Neuronal stem cell (in vitro differentiated cells): ENCODE measurements at regions not wholly inside any gene's neighbourhood (a gene's known extent, or its start where the extent isn't known, plus 50 kb on each side); places are given as distances from the start of the nearest gene placed in this dataset.

ENCODE experiments used
- DNase-seq: peaks from one replicate; pipeline ENCODE4 v3.0.0-alpha.2; 2013; ENCODE audit warnings: low spot score
- H2AFZ ChIP-seq: one replicate; pipeline ENCODE4 v1.6.1; 2013; ENCODE audit warnings: mild to moderate bottlenecking, low read length, inconsistent platforms
- H2AK5ac ChIP-seq: 2 replicates; pipeline ENCODE4 v1.6.1; 2013; ENCODE audit warnings: low read depth, mild to moderate bottlenecking, inconsistent platforms, low read length, moderate library complexity, mixed read lengths
- H2BK120ac ChIP-seq: 2 replicates; pipeline ENCODE4 v1.6.1; 2013; ENCODE audit warnings: low read depth, mild to moderate bottlenecking, inconsistent platforms, low read length, moderate library complexity, mixed read lengths
- H2BK12ac ChIP-seq: one replicate; pipeline ENCODE4 v1.6.1; 2013; ENCODE audit warnings: low read length, inconsistent platforms
- H2BK15ac ChIP-seq: 2 replicates; pipeline ENCODE4 v1.6.1; 2013; ENCODE audit warnings: mild to moderate bottlenecking, low read length, inconsistent platforms, mixed read lengths
- H2BK5ac ChIP-seq: one replicate; pipeline ENCODE4 v1.6.1; 2013; ENCODE audit warnings: inconsistent platforms, mild to moderate bottlenecking, low read length, moderate library complexity
- H3K14ac ChIP-seq: one replicate; pipeline ENCODE4 v1.6.1; 2013; ENCODE audit warnings: low read length, inconsistent platforms
- H3K18ac ChIP-seq: 2 replicates; pipeline ENCODE4 v1.6.1; 2013; ENCODE audit warnings: low read length, inconsistent platforms
- H3K23ac ChIP-seq: 2 replicates; pipeline ENCODE4 v1.6.1; 2013; ENCODE audit warnings: low read depth, mild to moderate bottlenecking, mixed read lengths, low read length, inconsistent platforms; ENCODE audit not compliant: poor library complexity
- H3K27ac ChIP-seq: replicated peaks from 3 replicates; pipeline ENCODE4 v1.5.1; 2013; ENCODE audit warnings: low read length, inconsistent platforms
- H3K27me3 ChIP-seq, 3 experiments: 2 replicates each; pipeline ENCODE4 v1.6.1; 2013; ENCODE audit warnings: low read length in 3 of 3, mild to moderate bottlenecking in 2 of 3, inconsistent platforms in 1 of 3, low read depth in 1 of 3, mixed read lengths in 1 of 3, moderate library complexity in 1 of 3; ENCODE audit not compliant: control insufficient read depth in 3 of 3, insufficient read depth in 3 of 3
- H3K36me3 ChIP-seq, 2 donors: replicated peaks in 1 of 2; 2 replicates each; pipeline ENCODE4 v1.6.1; 2013; ENCODE audit warnings: low read length in 2 of 2; ENCODE audit not compliant: control insufficient read depth in 2 of 2, insufficient read depth in 2 of 2
- H3K4ac ChIP-seq: 2 replicates; pipeline ENCODE4 v1.6.1; 2013; ENCODE audit warnings: inconsistent platforms, mild to moderate bottlenecking, low read length, moderate library complexity
- H3K4me1 ChIP-seq, 2 donors: 1 replicate in 1 of 2; 2 replicates in 1 of 2; pipeline ENCODE4 v1.6.1; 2013; ENCODE audit warnings: low read length in 2 of 2, low read depth in 1 of 2; ENCODE audit not compliant: control insufficient read depth in 2 of 2, insufficient read depth in 1 of 2
- H3K4me2 ChIP-seq: one replicate; pipeline ENCODE4 v1.6.1; 2013; ENCODE audit warnings: mild to moderate bottlenecking, low read length, inconsistent platforms; ENCODE audit not compliant: insufficient read depth, poor library complexity, severe bottlenecking
- H3K4me3 ChIP-seq, 2 donors: 2 replicates each; pipeline ENCODE4 v1.5.1; 2013; ENCODE audit warnings: low read length in 2 of 2, mild to moderate bottlenecking in 2 of 2, inconsistent platforms in 1 of 2, moderate library complexity in 1 of 2
- H3K79me1 ChIP-seq: one replicate; pipeline ENCODE4 v1.6.1; 2013; ENCODE audit warnings: low read depth, mild to moderate bottlenecking, inconsistent platforms, low read length, moderate library complexity
- H3K9ac ChIP-seq: one replicate; pipeline ENCODE4 v1.6.1; 2013; ENCODE audit warnings: mild to moderate bottlenecking, low read depth, low read length, inconsistent platforms; ENCODE audit not compliant: poor library complexity
- H3K9me3 ChIP-seq, 2 donors: replicated peaks in 1 of 2; 2 replicates each; pipeline versions ENCODE3 to v1.6.1; 2013; ENCODE audit warnings: low read length in 2 of 2, mild to moderate bottlenecking in 2 of 2, inconsistent platforms in 1 of 2, low read depth in 1 of 2, mixed read lengths in 1 of 2, moderate library complexity in 1 of 2; ENCODE audit not compliant: control insufficient read depth in 2 of 2, insufficient read depth in 1 of 2
- H4K8ac ChIP-seq: one replicate; pipeline ENCODE4 v1.6.1; 2013; ENCODE audit warnings: low read depth, mild to moderate bottlenecking, inconsistent platforms, low read length, moderate library complexity
- H4K91ac ChIP-seq: one replicate; pipeline ENCODE4 v1.6.1; 2013; ENCODE audit warnings: low read length, low read depth, mild to moderate bottlenecking, inconsistent platforms; ENCODE audit not compliant: poor library complexity
- WGBS, 2 donors: extraction: QIAGEN DNeasy Blood & Tissue Kit; methylation state at CpG; one replicate each; pipeline ENCODE4 v1.1.7; 2013; ENCODE audit warnings: missing lambda C conversion rate in 2 of 2, mixed read lengths in 1 of 2; ENCODE audit not compliant: insufficient read length in 2 of 2, insufficient replicate concordance in 1 of 2; ENCODE audit errors: extremely low coverage in 2 of 2; 5-methylcytosine and 5-hydroxymethylcytosine counted together

DNA sequence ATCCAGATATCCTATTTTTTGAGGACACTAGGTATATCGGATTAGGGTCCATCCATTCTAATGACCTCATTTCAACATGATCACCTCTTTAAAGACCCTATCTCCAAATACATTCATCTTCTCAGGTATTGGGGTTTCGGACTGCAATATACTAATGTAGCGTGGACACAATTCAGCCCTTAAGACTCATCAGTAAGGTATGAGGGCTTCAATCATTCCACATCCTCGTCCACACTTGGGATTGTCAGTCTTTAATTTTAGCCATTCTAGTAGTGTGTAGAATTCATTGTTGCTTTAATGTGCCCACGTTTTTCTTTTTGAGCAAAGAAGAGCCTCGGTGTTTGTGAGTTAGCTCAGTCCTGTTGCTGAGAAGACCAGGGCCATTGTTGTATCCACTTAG is 177.0 kb upstream of the TBX3 start:
- no peak overlapping the region for H2BK12ac ChIP-seq
- H3K27ac ChIP-seq, result no peak overlapping the region
- no peak overlapping the region for H3K18ac ChIP-seq
- H3K14ac ChIP-seq, result no peak overlapping the region
- no peaks in the 10 kb centered on the region for H3K27me3 ChIP-seq
- H3K36me3 ChIP-seq, result no peaks in the 10 kb centered on the region
- no peak for DNase-seq
- H3K4me2 ChIP-seq, result no peak overlapping the region
- H2AK5ac ChIP-seq, result no peak overlapping the region
- no peak overlapping the region for H2BK5ac ChIP-seq
- H2AFZ ChIP-seq, result no peak overlapping the region
- no peak overlapping the region for H4K91ac ChIP-seq
- H3K4me3 ChIP-seq, result no peak overlapping the region
- no peak overlapping the region for H2BK120ac ChIP-seq
- no peaks in the 10 kb centered on the region for H3K79me1 ChIP-seq
- H3K4me1 ChIP-seq, result peaks cover 0 to 6% of the 10 kb centered on the region in 2 donors
- H3K9me3 ChIP-seq, result no peaks in the 10 kb centered on the region
- H4K8ac ChIP-seq, result no peak overlapping the region
- H2BK15ac ChIP-seq, result no peak overlapping the region
- no peak overlapping the region for H3K9ac ChIP-seq
- H3K23ac ChIP-seq, result no peak overlapping the region
- WGBS, 2 donors, result no CpG with 5 or more reads among the region's 6 CpGs
- no peak overlapping the region for H3K4ac ChIP-seq

DNA sequence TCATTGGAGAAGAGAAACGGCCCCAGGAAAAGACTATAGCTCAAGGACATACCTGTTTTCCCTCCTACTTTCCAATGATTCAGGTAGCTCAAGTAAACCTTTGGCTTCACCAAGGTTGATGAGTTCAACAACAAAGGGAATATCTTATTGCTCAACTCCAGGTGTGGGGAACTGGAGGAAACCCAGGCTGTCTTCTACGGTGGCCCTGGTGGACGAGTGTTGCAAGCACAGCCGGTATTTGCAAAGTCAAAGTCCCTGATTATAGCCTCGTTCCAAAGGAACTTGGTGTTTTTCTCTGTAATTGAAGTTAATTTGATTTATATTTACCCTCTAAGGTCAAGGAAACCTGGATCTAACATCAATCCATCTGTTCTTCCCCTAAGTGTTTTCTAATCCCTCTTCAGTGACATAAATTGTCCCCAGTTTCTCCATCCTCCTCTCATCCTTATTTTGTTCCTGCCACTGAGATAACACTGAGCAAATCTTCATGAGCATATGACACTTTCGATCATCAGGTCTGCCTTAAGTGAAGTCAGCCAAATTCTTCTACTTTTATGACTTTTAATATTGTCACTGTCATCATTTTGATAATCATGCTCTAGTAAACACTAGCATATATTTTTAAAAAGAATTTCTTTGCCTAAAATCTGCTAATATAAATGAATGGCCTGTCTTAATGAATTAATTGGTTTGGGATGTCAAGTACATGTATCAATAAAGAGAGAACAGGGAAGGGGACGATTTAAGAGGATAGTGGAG is 174.6 kb upstream of the TBX3 start:
- H3K4me1 ChIP-seq, result no peaks in the 10 kb centered on the region
- H2AK5ac ChIP-seq, result no peak overlapping the region
- H4K8ac ChIP-seq, result no peak overlapping the region
- no peak overlapping the region for H2BK120ac ChIP-seq
- no peak overlapping the region for H2BK5ac ChIP-seq
- no peaks in the 10 kb centered on the region for H3K27me3 ChIP-seq
- no peak overlapping the region for H4K91ac ChIP-seq
- H3K36me3 ChIP-seq, result no peaks in the 10 kb centered on the region
- no peak overlapping the region for H3K27ac ChIP-seq
- WGBS, 2 donors, result no CpG with 5 or more reads among the region's 7 CpGs
- no peak overlapping the region for H3K18ac ChIP-seq
- H3K79me1 ChIP-seq, result no peaks in the 10 kb centered on the region
- no peak overlapping the region for H3K9ac ChIP-seq
- no peak overlapping the region for H3K4ac ChIP-seq
- no peak overlapping the region for H3K14ac ChIP-seq
- H2BK15ac ChIP-seq, result no peak overlapping the region
- H2BK12ac ChIP-seq, result no peak overlapping the region
- H3K9me3 ChIP-seq, result no peaks in the 10 kb centered on the region
- no peak overlapping the region for H3K4me3 ChIP-seq
- no peak overlapping the region for H3K4me2 ChIP-seq
- no peak overlapping the region for H3K23ac ChIP-seq
- no peak for DNase-seq
- H2AFZ ChIP-seq, result no peak overlapping the region

DNA sequence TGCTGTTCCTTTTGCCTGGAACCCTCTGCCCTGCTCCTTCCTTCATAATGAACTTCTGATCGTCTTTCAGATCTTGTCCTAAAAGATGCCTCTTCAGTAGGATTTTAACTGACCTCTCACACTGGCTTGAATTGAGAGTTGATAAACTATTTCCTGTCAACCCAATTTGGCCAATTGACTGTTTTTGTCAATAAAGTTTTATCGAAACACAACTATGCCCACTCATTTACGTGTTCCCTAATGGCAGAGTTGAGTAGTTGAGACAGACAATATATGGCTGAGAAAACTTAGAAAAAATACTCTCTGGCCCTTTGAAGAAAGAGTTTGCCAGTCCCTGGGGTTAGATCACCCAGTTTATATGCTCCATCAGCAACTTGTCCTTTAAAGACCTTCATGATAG is 171.7 kb upstream of the TBX3 start:
- Histone ChIP-seq H3K27me3 (no peaks in the 10 kb centered on the region), H3K9me3 (no peaks in the 10 kb centered on the region), H3K4me1 (no peaks in the 10 kb centered on the region), H3K9ac (no peak overlapping the region), H3K79me1 (no peaks in the 10 kb centered on the region), H3K4ac (no peak overlapping the region), H3K14ac (no peak overlapping the region), H3K4me2 (no peak overlapping the region), H2BK120ac (no peak overlapping the region), H3K27ac (no peak overlapping the region), H2BK12ac (no peak overlapping the region), H2BK15ac (no peak overlapping the region), H2BK5ac (no peak overlapping the region), H3K4me3 (no peak overlapping the region), H4K91ac (no peak overlapping the region), H4K8ac (no peak overlapping the region), H3K36me3 (no peaks in the 10 kb centered on the region), H3K18ac (no peak overlapping the region), H2AFZ (no peak overlapping the region), H3K23ac (no peak overlapping the region), H2AK5ac (no peak overlapping the region)
- WGBS, 2 donors, result no CpG with 5 or more reads among the region's 3 CpGs
- DNase-seq, result no peak

DNA sequence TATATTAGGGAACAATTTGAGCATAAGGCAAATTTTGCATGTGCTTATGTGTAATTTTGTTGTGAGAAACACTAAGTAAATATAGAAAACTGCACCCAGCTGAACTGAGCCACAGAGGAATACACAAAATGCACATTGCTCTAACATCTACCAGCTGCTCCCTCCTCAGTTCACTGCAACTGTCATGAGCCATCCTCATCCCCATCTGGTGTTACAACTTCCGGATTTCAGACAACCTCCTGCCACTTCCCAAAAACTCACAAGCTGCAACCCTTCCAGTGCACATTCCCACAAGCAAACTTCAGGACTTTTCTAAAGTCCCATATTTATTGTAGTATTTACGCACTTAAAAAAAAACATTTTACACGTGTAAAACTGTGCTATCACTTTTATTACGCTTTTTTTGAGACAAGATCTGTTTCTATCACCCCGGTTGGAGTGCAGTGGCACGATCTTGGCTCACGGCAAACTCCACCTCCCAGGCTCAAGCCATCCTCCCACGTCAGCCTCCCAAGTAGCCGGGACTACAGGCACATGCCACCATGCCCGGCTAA is 169.1 kb upstream of the TBX3 start:
- no peaks in the 10 kb centered on the region for H3K36me3 ChIP-seq
- no peak overlapping the region for H3K4me3 ChIP-seq
- no peak overlapping the region for H2AK5ac ChIP-seq
- H4K8ac ChIP-seq, result no peak overlapping the region
- no peak overlapping the region for H3K9ac ChIP-seq
- WGBS, 2 donors, result no CpG with 5 or more reads among the region's 10 CpGs
- no peaks in the 10 kb centered on the region for H3K79me1 ChIP-seq
- H3K18ac ChIP-seq, result no peak overlapping the region
- no peak overlapping the region for H3K14ac ChIP-seq
- no peaks in the 10 kb centered on the region for H3K4me1 ChIP-seq
- H2BK120ac ChIP-seq, result no peak overlapping the region
- no peaks in the 10 kb centered on the region for H3K9me3 ChIP-seq
- H2BK15ac ChIP-seq, result no peak overlapping the region
- no peak overlapping the region for H3K23ac ChIP-seq
- no peak overlapping the region for H3K4me2 ChIP-seq
- no peak overlapping the region for H2AFZ ChIP-seq
- no peak for DNase-seq
- no peak overlapping the region for H2BK5ac ChIP-seq
- no peak overlapping the region for H3K27ac ChIP-seq
- H3K27me3 ChIP-seq, result no peaks in the 10 kb centered on the region
- H3K4ac ChIP-seq, result no peak overlapping the region
- H2BK12ac ChIP-seq, result no peak overlapping the region
- H4K91ac ChIP-seq, result no peak overlapping the region
